Stimulated activated CD4-positive, alpha-beta T cell treated with anti-CD3 and anti-CD28 coated beads, Interleukin-12 subunit alpha, Interleukin-12 subunit beta, amount 100 ng/mL, for 4 hours (primary cell): ENCODE measurements at regions not wholly inside any gene's neighbourhood (a gene's known extent, or its start where the extent isn't known, plus 50 kb on each side); places are given as distances from the start of the nearest gene placed in this dataset.
"Not testable (repeated sequence)": the region's sequence is repeated elsewhere in the genome, so short reads cannot be mapped to it uniquely, and the experiment has no call there.

ENCODE experiments used
- DNase-seq: peaks from one replicate; pipeline ENCODE4 v3.0.0-alpha.2; 2020

DNA sequence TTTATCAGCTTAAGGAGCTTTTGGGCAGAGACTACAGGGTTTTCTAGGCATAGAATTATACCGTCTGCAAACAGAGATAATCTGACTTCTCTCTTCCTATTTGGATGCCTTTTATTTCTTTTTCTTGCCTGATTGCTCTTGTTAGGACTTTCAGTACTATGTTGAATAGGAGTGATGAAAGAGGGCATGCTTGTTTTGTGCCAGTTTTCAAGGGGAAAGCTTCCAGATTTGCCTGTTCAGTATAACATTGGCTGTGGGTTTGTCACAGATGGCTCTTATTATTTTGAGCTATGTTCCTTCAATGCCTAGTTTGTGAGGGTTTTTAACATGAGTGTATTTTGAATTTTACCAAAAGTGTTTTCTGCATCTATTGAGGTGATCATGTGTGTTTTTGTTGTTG is 192.8 kb upstream of the PHACTR1 start:
- no peak for DNase-seq

DNA sequence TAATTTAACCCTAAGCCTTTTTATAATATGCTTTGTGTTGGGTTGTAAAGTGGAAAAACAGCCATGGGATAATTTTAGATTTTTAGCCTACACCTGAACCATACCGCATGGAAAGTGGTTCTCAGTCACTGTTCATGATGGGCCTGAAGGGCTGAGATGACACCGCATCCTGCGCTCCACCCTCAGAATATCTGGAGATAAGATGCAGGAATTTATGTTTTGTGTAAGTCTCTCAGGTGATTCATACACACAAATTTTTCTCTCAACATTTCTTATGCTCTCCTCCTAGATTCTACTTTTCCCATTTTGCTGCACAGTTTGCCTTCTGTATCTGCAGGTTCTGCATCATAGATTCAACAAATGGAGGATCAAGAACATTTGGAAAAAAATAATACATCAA is 191.3 kb upstream of the PHACTR1 start:
- no peak for DNase-seq

DNA sequence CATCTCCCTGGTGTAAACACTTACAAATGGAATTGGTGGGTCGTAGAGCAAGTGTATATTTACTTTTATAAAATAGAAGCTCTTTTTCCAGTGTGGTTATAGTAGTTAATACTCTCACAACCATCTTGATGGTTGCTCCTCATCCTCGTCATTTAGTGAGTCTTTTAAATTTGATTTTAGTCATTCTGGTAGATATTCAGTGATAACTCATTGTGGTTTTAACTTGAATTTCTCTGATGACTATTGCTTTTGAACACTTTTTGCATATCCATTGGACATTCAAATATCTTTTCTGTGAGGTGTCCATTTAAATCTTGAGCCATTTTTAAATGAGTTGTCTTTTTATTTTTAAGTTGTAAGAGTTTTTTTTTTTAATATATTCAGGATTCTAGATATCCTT is 189.2 kb upstream of the PHACTR1 start:
- no peak for DNase-seq

DNA sequence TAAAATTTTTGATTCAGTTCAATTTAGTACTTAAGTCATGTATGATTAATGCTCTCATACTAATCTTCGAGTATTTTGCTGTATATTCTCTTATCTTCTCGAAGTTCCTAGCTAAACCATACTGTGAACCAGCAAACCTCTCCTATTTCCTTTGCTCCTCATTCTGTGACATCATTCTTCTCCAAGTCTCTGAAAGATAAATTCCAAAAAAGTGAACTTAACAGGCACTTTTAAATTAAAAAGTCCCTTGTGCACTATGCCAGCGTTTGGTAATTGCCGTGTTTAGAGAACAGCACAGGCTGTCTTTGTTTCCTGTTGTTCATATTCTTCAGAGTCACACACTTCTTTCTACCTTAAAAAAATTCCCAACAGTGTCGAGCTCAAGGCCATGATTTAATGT is 188.4 kb upstream of the PHACTR1 start:
- DNase-seq = no peak

DNA sequence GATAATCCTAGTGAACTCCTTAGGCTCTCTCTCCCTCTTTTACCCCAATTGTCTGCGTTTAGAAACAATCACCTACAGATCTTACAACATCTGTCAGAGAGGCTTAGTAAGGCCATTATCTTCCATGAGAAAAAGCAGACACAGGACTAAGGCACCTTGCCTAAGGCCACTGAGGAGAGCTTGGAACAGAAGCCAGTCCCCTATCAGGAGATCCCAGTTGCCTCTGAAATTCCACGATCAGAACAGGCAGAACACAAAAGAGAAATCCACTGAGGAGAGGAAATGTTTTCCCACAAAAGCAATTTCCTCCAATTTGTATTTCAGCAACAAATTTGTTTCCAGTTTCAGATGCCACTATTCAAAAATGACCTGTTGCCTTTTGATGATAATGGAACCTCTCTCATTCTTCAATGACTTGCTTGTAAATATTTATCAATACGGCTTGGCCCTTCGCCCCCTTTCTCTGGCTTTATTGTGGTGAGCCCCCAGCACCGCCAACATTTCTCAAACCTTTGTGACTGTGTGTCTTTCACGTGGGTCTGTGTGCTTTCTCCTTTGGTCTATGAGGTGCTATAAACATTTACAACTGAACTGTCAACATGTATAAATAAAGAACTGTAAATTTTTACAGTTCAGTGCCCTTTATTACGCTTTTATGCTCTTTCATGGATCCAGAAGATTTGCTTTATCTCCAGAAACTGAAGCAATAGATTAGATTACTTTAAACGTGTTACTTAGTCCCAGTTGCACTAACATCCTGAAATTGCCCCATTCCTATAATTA is 187.8 kb upstream of the PHACTR1 start:
- DNase-seq = no peak

DNA sequence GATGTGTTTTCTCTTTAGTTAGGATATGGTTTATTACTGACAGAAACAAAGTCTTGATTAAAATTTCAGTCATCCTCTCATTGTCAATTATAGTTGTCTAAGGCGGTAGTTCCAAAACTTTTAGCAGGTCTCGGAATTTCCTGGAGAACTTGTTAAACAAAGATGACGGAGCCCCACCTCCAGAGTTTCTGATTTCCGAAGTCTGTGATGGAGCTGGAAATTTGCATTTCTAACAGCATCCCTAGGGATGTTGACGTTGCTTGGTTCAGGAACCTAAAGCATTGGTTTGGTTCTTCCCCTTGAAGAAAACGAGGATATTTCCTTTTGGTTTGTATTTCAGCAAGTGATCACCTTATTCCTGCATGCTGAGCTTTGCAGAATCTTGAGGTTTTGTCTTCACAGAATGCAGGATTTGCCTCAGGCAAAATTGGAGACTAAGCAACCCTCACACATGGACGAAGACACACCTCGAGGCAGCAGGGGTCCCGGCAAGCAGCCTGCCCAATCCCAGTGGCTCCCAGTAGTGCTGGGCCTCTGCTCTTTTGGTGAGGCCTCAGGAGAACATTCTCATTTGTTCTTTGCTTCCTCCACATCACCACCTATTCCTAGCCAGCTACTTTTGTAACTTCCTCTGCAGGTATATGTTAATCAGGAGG is 187.1 kb upstream of the PHACTR1 start:
- DNase-seq = no peak

GRCh38 chr6:12530345-12530744 is 186.2 kb upstream of the PHACTR1 start:
- DNase-seq = no peak

DNA sequence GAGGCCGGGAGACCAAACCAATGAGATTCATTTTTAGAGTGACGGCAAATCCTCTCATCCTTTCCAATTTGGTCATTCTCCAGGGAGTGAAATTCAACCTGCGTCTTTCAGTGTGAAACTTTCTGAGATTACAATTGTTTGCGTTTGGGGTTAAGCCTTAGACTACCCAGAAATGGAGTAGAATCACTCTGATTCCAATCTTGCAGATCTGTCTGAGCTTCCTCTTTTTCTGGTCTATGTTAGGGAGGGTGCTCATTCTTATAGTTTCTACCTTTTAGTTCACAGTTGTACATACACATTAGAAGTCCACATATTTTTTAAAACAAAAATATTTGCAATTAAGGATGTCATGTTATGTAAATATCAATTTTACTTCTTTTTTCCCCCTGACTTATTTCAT is 183.0 kb upstream of the PHACTR1 start:
- DNase-seq = no peak

DNA sequence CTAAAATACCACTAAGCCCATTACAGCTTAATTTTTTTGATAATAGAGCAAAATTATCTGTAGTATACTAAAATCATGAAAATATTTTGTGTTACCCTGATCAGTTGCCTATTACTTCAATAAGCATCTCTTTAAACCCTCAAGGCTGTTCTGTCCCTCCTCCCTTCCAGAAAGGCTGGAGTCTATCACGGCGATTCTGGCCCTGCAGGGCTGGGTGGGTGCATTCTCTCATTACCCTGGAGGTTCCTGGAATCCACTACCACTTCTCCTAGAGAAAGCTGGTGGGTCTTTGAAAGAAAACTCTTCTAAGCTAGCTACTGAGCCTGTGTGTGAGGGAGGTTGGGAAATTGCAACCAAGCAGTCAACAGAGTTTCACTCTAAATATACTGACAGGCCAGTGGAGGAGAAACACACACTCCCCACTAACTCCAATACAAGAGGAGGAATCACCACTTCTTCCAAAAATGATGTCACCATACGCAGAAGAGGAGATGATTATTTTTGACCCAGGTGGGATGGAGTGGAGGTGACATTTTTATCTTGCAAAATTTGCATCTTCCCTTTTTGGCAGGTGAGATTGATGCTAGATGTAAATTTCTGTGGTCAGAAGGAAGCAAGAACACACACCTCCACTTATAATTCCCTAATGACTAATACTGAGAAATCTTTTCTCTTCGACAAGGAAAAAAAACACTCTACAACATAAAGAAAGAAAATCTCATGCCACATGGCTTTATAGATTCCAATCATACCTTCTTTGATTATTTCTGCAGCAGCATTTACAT is 182.3 kb upstream of the PHACTR1 start:
- no peak for DNase-seq

- no peak for DNase-seq
Measured at GRCh38 chr6:12535586-12536314, 180.8 kb upstream of the PHACTR1 start.

DNA sequence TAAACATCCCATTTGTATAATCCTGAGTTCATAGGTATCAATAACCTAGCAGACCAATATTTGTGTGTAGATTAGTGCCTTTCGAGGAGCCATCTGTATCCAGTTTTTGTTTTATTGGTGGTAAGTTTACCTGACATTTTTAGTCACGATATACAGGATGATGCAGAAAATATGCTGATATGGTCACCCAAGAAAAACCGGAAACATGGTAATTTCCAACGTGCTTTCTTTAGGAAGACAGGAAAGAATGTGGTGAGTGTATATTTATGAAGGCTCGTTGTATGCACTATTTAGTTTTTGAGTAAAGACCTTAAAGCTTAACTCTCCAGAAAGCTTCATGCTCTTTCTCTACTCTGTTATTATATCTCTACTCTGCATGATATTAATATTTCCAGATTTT is 180.2 kb upstream of the PHACTR1 start:
- DNase-seq = no peak

GRCh38 chr6:12537389-12537788 is 179.2 kb upstream of the PHACTR1 start:
- no peak for DNase-seq

- DNase-seq = no peak
Measured at GRCh38 chr6:12538881-12539357, 177.6 kb upstream of the PHACTR1 start.

DNA sequence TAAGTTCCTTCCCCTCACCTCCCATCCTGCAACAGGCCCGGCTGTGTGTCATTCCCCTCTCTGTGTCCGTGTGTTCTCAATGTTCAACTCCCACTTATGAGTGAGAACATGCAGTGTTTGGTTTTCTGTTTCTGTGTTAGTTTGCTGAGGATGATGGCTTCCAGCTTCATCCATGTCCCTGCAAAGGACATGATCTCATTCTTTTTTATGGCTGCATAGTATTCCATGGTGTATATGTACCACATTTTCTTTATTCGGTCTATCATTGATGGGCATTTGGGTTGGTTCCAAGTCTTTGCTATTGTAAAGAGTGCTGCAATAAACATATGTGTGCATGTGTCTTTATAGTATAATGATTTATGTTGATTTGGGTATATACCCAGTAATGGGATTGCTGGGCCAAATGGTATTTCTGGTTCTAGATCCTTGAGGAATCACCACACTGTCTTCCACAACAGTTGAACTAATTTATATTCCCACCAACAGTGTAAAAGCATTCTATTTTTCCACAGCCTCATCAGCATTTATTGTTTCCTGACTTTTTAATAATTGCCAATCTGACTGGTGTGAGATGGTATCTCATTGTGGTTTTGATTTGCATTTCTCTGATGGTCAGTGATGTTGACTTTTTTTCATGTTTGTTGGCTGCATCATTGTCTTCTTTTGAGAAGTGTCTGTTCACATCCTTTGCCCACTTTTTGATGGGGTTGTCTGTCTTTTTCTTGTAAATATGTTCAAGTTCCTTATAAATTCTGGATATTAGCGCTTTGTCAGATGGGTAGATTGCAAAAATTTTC is 174.1 kb upstream of the PHACTR1 start:
- DNase-seq = not testable (repeated sequence)

DNA sequence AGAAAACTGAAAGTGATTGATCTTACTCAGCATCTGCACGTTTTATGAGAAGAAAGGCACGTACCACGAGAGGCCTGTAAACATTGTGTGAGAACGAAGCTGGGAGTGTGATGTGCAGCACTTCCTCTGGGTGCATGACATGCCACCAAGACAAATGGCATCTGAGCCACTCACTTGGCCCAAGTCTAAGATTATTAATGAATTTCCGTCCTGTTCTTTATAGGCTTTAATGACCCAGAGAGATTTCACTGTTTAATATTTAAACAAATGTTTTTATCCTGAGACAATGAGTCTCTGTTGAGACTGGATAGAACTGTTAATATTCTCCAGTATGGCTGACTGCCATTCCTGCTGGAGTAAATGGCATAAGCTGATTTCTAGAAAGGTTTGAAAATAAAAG is 172.6 kb upstream of the PHACTR1 start:
- DNase-seq = no peak

DNA sequence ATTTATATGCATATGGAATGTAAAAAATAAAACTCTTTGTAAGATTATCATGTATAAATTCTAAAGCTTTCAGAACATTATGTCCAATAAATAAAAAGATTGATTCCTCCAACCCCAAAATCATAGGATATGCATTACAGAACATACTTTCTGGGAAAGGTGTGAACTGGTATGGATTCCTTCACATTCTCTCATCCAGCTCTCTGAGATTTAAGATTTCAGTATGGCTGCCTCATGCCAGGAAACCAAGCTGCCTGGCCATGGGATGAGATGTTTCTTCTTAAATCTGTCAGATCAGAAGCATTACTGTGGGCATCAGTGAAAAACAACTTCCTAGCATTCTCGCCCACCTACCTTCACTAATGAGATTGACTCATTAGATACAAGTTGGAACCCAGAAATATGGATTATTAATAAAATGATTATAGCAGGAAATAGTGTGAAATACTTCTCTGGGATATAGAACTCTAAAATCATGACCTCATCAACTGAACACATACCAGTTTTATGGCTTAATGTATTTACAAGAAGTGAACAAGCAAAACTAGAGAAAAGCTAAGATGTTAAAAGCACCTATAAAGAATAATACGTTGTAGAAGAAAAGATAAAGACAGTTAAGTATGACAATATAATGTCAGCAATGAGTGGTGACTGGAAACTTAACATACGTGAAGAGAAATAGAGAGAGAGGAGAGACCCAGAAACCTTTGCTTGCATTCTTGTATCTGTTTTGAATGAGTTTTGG is 171.6 kb upstream of the PHACTR1 start:
- DNase-seq = no peak

DNA sequence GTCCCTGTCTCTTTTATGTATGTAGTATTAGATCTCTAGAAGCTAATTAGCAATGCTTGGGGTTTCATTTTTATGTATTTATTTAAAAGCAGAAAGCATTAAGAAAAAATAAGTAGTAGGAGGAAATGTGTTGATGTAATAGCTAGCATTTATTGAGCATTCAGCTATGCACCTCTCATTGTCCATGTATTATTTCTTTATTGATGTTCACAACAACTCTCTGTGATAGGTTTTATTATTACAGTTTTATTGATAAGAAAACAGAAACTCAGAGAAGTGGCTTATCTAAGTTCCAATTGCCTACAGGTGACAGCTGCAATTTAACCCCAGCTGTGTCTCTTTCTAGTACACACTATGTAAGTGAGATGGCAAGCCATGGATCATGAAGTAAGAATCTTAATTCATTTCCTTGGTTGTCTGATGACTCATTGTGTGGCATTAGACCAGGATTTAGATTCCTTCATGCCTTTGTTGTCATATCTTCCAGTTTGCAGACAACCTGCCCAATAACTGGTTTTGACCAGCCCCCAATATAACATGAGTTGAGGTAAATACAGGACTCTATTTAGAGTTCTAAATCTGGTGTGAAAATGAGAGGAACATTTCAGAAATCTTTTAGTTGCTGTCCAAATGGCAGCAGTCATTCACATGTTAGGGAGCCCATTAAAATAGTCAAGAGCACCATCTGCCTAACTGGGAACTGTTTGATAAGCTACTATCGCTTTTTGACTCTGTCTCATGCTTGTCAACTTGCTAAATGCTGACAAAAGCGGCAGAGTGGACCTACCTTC is 170.8 kb upstream of the PHACTR1 start:
- DNase-seq = no peak

DNA sequence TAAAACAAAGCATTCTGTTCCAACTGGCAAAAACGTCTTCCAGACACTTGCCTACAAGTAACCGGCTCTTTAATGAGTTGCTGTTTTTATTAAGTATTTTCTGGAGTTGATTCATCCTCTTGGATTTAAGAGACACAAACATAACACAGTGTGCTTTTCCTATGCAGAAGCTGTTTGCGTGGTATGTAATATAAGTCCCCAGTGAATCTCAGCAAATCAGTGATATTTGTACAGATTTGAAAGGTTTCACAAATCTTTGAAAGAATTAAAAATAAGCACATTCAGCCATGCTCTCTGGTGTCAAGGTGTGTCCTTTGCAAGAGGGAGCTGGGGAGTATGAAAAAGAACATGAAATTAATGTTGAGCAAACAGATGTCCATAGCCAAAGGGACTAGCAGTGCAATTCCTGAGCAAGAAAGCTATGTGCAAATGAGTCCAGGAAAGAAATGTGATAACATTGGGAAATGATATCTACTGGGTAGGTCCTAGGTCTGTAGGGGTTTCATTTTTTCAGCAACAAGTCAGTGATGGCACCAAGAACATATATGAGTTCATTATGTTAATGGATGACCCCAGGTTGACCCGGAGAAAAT is 170.1 kb upstream of the PHACTR1 start:
- no peak for DNase-seq

DNA sequence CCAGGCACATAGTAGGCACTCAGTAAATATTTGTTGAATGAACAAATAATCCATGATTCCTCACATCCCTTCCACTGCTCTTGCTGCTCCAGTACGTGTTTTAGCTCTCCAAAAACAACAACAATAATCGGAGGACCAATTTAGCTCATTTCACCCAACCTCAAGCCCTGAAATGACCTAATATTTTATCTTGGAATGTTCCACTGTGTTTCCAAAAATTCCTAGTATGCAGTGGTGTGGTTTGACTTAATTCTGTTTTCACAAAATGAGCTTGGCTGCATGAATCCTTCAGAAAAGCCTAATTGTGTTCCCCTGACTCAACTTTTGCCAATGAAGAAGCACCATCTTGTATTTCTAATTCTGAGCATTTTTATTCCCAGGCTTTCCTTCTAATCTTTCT is 168.0 kb upstream of the PHACTR1 start:
- no peak for DNase-seq

- not testable (repeated sequence) for DNase-seq
Measured at GRCh38 chr6:12549445-12549844, 167.1 kb upstream of the PHACTR1 start.
